OCI-LY7 (cell line): ENCODE measurements at regions not wholly inside any gene's neighbourhood (a gene's known extent, or its start where the extent isn't known, plus 50 kb on each side); places are given as distances from the start of the nearest gene placed in this dataset.

Source experiments
- EZH2phosphoT487 ChIP-seq: fragments of 200-600 bp; sonication (generic); IDR thresholded peaks from 2 replicates; pipeline ENCODE4 v1.6.1; 2018; ENCODE audit warnings: low read depth, borderline replicate concordance, mild to moderate bottlenecking, mixed run types, antibody characterized with exemption, low read length, moderate library complexity, mixed read lengths
- TF ChIP-seq, protein P1 (sequence below): fragments of 200-600 bp; sonication (generic); conservative IDR thresholded peaks from 2 replicates; pipeline ENCODE4 v1.5.1; 2014; ENCODE audit warnings: mild to moderate bottlenecking, antibody characterized with exemption, low read length, moderate library complexity, mixed read lengths

DNA sequence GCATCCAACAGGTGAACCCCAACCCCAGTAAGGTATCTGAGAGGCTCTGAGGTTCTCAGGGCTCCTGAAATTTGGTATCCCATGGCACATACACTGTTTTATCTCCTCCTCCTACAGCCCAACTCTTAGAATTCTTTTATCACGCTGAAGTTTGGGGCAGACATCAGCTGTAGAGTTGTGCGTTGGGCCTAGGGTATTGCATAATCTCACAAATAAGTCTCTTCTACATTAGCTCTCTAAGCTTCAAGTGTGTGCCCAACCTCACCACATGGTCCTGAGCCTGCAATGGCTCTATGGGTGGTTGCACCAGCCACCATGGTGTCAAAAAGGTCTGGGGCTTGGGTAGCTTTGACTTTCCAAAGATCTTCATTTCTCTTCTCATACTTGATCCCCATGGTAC lies 603.0 kb downstream of the BUD13 start:
- TF ChIP-seq, protein P1, sequence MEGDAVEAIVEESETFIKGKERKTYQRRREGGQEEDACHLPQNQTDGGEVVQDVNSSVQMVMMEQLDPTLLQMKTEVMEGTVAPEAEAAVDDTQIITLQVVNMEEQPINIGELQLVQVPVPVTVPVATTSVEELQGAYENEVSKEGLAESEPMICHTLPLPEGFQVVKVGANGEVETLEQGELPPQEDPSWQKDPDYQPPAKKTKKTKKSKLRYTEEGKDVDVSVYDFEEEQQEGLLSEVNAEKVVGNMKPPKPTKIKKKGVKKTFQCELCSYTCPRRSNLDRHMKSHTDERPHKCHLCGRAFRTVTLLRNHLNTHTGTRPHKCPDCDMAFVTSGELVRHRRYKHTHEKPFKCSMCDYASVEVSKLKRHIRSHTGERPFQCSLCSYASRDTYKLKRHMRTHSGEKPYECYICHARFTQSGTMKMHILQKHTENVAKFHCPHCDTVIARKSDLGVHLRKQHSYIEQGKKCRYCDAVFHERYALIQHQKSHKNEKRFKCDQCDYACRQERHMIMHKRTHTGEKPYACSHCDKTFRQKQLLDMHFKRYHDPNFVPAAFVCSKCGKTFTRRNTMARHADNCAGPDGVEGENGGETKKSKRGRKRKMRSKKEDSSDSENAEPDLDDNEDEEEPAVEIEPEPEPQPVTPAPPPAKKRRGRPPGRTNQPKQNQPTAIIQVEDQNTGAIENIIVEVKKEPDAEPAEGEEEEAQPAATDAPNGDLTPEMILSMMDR = no peak
- no peak for TF ChIP-seq EZH2phosphoT487
